ENCODE measurements at regions not wholly inside any gene's neighbourhood (a gene's known extent, or its start where the extent isn't known, plus 50 kb on each side); places are given as distances from the start of the nearest gene placed in this dataset.

GRCh38 chr7:155899596-155899995 is 87.3 kb upstream of the SHH start:
- no peaks in the 10 kb centered on the region for H3K36me3 Mint-ChIP-seq (ENCODE audit: low read depth)
- DNase-seq = no peak
- H3K4me1 Mint-ChIP-seq (ENCODE audit: low read depth) = no peaks in the 10 kb centered on the region
- no peak overlapping the region for H3K27ac Mint-ChIP-seq
- TF ChIP-seq CTCF (IDR thresholded peaks at IDR 0.05) = no peak
- peaks cover 7% of the 10 kb centered on the region for H3K27me3 Mint-ChIP-seq
- POLR2A ChIA-PET = no interaction called here
- ATAC-seq = no peak
- H3K9me3 Mint-ChIP-seq = peaks cover under 1% of the 10 kb centered on the region
- no peak overlapping the region for H3K4me3 Mint-ChIP-seq
- CTCF ChIA-PET = no interaction called here
- intact Hi-C loops (cut with micrococcal nuclease) = no loop called here

GRCh38 chr7:155897758-155898386 is 85.6 kb upstream of the SHH start:
- ChIA-PET POLR2A (no interaction called here), CTCF (no interaction called here)
- no peaks in the 10 kb centered on the region for H3K9me3 Mint-ChIP-seq
- no peaks in the 10 kb centered on the region for H3K4me1 Mint-ChIP-seq (ENCODE audit: low read depth)
- H3K4me3 Mint-ChIP-seq = no peak overlapping the region
- intact Hi-C loops (cut with micrococcal nuclease) = no loop called here
- H3K27ac Mint-ChIP-seq = no peak overlapping the region
- DNase-seq = no peak
- H3K36me3 Mint-ChIP-seq (ENCODE audit: low read depth) = no peaks in the 10 kb centered on the region
- ATAC-seq = no peak
- peaks cover 8% of the 10 kb centered on the region for H3K27me3 Mint-ChIP-seq
- no peak for TF ChIP-seq CTCF (IDR thresholded peaks at IDR 0.05)

GRCh38 chr7:155896531-155897263 is 84.4 kb upstream of the SHH start:
- POLR2A ChIA-PET = no interaction called here
- H3K36me3 Mint-ChIP-seq (ENCODE audit: low read depth) = no peaks in the 10 kb centered on the region
- intact Hi-C loops (cut with micrococcal nuclease) = no loop called here
- H3K27ac Mint-ChIP-seq = no peak overlapping the region
- peaks cover 8% of the 10 kb centered on the region for H3K27me3 Mint-ChIP-seq
- H3K9me3 Mint-ChIP-seq = no peaks in the 10 kb centered on the region
- no peak overlapping the region for H3K4me3 Mint-ChIP-seq
- TF ChIP-seq CTCF (IDR thresholded peaks at IDR 0.05) = no peak
- ATAC-seq (no peak), DNase-seq (no peak)
- no peaks in the 10 kb centered on the region for H3K4me1 Mint-ChIP-seq (ENCODE audit: low read depth)
- CTCF ChIA-PET = no interaction called here

GRCh38 chr7:155893664-155894063 is 81.4 kb upstream of the SHH start:
- DNase-seq (no peak), ATAC-seq (no peak)
- ChIA-PET POLR2A (no interaction called here), CTCF (no interaction called here)
- no peaks in the 10 kb centered on the region for H3K36me3 Mint-ChIP-seq (ENCODE audit: low read depth)
- H3K27me3 Mint-ChIP-seq = peaks cover 8% of the 10 kb centered on the region
- no peak for TF ChIP-seq CTCF (IDR thresholded peaks at IDR 0.05)
- no peaks in the 10 kb centered on the region for H3K9me3 Mint-ChIP-seq
- H3K27ac Mint-ChIP-seq = no peak overlapping the region
- intact Hi-C loops (cut with micrococcal nuclease) = no loop called here
- H3K4me1 Mint-ChIP-seq (ENCODE audit: low read depth) = no peaks in the 10 kb centered on the region
- no peak overlapping the region for H3K4me3 Mint-ChIP-seq

GRCh38 chr7:155893176-155893575 is 80.9 kb upstream of the SHH start:
- POLR2A ChIA-PET = no interaction called here
- H3K27me3 Mint-ChIP-seq = peaks cover 8% of the 10 kb centered on the region

More at GRCh38 chr7:155893176-155893575, 80.9 kb upstream of the SHH start:
- Mint-ChIP-seq H3K4me3 (no peak overlapping the region), H3K9me3 (no peaks in the 10 kb centered on the region), H3K27ac (no peak overlapping the region), H3K4me1 (ENCODE audit: low read depth) (no peaks in the 10 kb centered on the region), H3K36me3 (ENCODE audit: low read depth) (no peaks in the 10 kb centered on the region)
- intact Hi-C loops (cut with micrococcal nuclease) = no loop called here
- DNase-seq = no peak
- no peak for ATAC-seq
- TF ChIP-seq CTCF (IDR thresholded peaks at IDR 0.05) = no peak
- CTCF ChIA-PET = no interaction called here
